ENCODE measurements at regions not wholly inside any gene's neighbourhood (a gene's known extent, or its start where the extent isn't known, plus 50 kb on each side); places are given as distances from the start of the nearest gene placed in this dataset.
"Not testable (repeated sequence)": the region's sequence is repeated elsewhere in the genome, so short reads cannot be mapped to it uniquely, and the experiment has no call there.

- not testable (repeated sequence) for TF ChIP-seq CTCF, POLR2A (IDR thresholded peaks at IDR 0.05)
Measured at GRCh38 chr14:71810800-71811199, 121.4 kb upstream of the RGS6 start.

All from uterus (tissue), 2 donors.